ENCODE measurements at regions not wholly inside any gene's neighbourhood (a gene's known extent, or its start where the extent isn't known, plus 50 kb on each side); places are given as distances from the start of the nearest gene placed in this dataset.
"Not testable (repeated sequence)": the region's sequence is repeated elsewhere in the genome, so short reads cannot be mapped to it uniquely, and the experiment has no call there.

GRCh38 chr7:65509368-65510186 lies 135.9 kb downstream of the ZNF92 start:
- Histone ChIP-seq H3K36me3 (no peaks in the 10 kb centered on the region), H3K9me3 (no peaks in the 10 kb centered on the region), H3K4me1 (ENCODE audit: insufficient read depth) (no peaks in the 10 kb centered on the region), H3K4me3 (peak overlapping the region; percentile 38), H3K27me3 (no peaks in the 10 kb centered on the region), H3K27ac (no peak overlapping the region)
- no peak for TF ChIP-seq EP300 (IDR thresholded peaks at IDR 0.05)
- no peak for TF ChIP-seq POLR2A (IDR thresholded peaks at IDR 0.05)
- no peak for TF ChIP-seq CTCF (IDR thresholded peaks at IDR 0.05)
- 1% methylated on average over 79 to 85 of the region's 85 CpGs for WGBS, 3 donors
- DNase-seq, result peak in 1 of 5 donors; percentile 19
- intact Hi-C loops (cut with DNase I), result no loop called here

DNA sequence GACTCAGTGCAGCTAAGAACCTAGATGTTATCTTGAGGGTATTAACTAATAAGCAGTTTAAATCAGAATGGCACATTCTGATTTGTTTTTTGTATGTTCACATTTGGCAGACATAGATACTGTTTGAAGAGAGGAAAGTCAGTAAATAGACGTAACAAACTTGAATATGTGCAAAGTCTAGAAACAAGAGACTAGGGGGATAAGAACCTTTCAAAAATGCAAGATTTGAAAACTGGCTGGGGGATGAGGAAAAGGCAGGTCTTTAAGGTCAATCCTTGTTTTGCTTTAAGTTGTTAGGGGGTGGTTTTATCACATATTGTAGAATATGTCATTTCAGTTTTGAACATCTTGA lies 136.5 kb downstream of the ZNF92 start:
- intact Hi-C loops (cut with DNase I); H3K9me3 ChIP-seq; H3K4me1 ChIP-seq (ENCODE audit: insufficient read depth); H3K27me3 ChIP-seq; H3K27ac ChIP-seq; DNase-seq; H3K36me3 ChIP-seq: not testable (repeated sequence)
- peak overlapping the region; percentile 38 for H3K4me3 ChIP-seq
- WGBS, 3 donors, result 10 to 44% (median 11%) methylated on average over 1 of the region's 1 CpG

DNA sequence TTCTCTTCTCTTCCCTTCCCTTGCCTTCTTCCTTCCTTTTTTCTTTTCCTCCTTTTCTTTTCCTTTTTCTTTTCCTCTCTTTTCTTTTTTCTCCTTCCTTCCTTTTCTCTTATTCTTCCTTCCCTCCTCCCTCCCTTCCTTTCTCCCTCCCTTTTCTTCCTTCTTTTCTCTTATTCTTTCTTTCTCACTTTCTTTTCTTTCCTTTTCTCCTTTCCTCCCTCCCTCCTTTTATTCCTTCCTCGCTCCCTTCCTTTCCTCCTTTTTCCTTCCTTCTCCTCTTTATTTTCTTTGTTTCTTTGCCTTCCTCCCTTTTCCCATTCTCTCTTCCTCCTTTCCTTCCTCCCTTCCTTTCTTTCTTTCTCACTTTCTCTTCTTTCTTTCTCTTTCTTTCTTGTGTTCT lies 146.1 kb downstream of the ZNF92 start:
- H3K27me3 ChIP-seq; DNase-seq; H3K27ac ChIP-seq; H3K4me1 ChIP-seq (ENCODE audit: insufficient read depth); H3K4me3 ChIP-seq; H3K36me3 ChIP-seq; intact Hi-C loops (cut with DNase I); H3K9me3 ChIP-seq: not testable (repeated sequence)
- 64 to 100% (median 80%) methylated on average over 1 of the region's 1 CpG for WGBS, 3 donors

DNA sequence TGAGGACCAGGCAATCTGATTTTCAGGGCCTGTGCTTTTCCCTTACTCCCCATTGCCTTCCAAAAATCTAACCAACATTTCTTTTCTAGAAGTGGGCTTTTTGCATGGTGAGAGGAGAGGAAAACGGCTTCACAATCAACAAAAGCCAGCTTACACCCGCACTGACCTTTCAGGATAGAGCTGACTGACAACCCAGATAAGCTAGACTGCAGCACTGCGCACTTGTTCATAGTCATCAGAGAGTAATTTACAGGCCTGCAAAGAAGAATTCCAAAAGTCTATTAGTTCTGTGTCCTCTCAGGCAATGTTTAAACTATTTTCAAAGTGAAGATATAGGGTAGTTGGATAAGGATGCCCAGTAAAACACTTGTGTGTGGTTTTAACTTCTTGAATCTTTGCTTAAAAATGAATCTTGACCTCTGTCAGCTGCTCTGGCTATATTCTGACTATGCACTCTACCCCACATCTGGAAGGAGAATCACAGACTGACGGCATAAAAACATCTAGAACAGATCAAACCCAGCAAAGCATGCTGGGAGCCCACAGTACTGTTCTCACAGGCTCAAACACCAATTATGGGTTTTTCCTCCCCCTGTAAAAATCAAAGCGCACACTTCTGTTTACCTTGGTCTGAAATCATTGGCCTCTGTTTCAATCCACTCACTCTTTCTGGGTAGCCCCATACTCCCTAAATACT lies 172.0 kb downstream of the ZNF92 start:
- H3K4me1 ChIP-seq (ENCODE audit: insufficient read depth); H3K9me3 ChIP-seq; intact Hi-C loops (cut with DNase I); H3K4me3 ChIP-seq; H3K36me3 ChIP-seq; H3K27me3 ChIP-seq; DNase-seq; H3K27ac ChIP-seq: not testable (repeated sequence)
- no CpG with 5 or more reads among the region's 5 CpGs for WGBS, 3 donors

- H3K4me3 ChIP-seq; H3K4me1 ChIP-seq (ENCODE audit: insufficient read depth); intact Hi-C loops (cut with DNase I); H3K27ac ChIP-seq; DNase-seq; H3K27me3 ChIP-seq; H3K9me3 ChIP-seq; H3K36me3 ChIP-seq: not testable (repeated sequence)
- no CpG with 5 or more reads among the region's 2 CpGs for WGBS, 3 donors
Measured at GRCh38 chr7:65549589-65550443, 176.2 kb downstream of the ZNF92 start.

DNA sequence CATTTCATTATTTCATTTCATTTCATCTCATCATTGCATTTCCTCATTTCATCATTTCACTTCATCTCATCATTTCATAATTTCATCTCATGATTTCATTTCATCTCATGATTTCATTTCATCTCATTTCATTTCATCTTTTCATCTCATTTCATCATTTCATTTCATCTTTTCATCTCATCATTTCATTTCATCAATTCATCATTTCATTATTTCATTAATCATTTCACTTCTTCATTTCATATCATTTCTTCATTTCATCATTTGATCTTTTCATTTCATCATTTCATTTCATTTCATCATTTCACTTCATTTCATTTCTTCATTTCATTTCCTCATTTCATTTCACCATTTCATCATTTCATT lies 176.8 kb downstream of the ZNF92 start:
- not testable (repeated sequence) for H3K36me3 ChIP-seq

DNA sequence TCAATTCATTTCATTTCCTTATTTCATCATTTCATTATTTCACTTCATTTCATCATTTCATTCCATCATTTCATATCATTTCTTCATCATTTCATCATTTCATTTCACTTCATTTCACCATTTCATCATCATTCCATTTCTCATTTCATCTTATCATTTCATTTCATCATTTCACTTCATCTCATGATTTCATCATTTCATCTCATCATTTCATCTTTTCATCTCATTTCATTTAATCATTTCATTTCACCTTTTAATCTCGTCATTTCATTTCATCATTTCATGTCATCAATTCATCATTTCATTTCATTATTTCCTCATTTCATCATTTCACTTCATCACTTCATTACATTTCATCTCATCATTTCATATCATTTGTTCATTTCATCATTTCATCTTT lies 177.4 kb downstream of the ZNF92 start:
- not testable (repeated sequence) for H3K27me3 ChIP-seq

More for the DNA sequence above, 176.8 kb downstream of the ZNF92 start:
- H3K4me3 ChIP-seq; intact Hi-C loops (cut with DNase I); H3K9me3 ChIP-seq; H3K27ac ChIP-seq; H3K27me3 ChIP-seq; H3K4me1 ChIP-seq (ENCODE audit: insufficient read depth); DNase-seq: not testable (repeated sequence)

DNA sequence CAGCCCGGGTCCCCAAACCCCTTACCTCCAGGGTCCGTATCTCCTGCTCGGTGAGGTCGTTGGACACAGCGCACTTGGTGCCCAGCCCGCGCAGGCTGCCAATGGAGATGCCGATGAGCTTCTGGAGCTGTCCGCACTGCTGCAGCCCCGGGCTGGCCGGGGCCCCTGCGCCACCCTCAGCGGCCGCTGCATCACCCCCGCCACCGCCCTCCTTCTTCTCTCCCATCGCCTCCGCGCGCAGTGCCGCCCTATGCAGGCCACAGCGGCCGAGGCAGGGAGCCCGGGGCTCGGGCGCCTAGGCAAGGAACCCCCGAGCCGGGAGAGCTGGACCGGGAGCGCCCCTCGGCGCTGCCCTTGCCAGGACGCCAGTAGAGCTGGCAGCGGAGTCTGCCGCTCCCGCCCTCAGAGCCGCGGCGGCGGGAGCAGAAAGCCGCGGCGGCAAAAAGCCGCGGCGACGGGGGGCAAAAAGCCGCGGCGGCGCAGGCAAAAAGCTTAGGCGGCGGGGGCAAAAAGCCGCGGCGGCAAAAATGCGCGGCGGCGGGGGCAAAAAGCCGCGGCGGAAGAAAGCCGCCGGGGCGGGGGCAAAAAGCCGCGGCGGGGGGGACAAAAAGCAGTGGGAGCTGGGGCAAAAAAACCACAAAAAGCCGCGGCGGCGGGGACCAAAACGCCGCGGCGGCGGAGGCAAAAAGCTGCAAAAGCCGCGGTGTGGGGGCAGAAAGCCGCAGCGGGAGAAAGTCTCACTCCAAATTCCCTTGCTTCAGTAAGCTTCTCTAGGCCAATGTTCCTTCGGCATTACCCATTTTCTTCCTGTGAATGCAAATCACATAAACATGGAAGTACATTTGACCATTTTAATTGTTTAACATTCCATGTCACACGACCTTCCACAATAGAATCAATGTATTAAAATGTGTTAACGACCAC lies 181.2 kb downstream of the ZNF92 start:
- WGBS, 3 donors, result no CpG with 5 or more reads among the region's 85 CpGs
- H3K4me1 ChIP-seq (ENCODE audit: insufficient read depth); H3K4me3 ChIP-seq; intact Hi-C loops (cut with DNase I); H3K27ac ChIP-seq; H3K9me3 ChIP-seq; DNase-seq; H3K36me3 ChIP-seq; H3K27me3 ChIP-seq: not testable (repeated sequence)

More for the DNA sequence above, 177.4 kb downstream of the ZNF92 start:
- H3K4me1 ChIP-seq (ENCODE audit: insufficient read depth); DNase-seq; H3K27ac ChIP-seq; H3K36me3 ChIP-seq; H3K9me3 ChIP-seq; H3K4me3 ChIP-seq; intact Hi-C loops (cut with DNase I): not testable (repeated sequence)
- 87 to 100% (median 92%) methylated on average over 1 of the region's 1 CpG for WGBS, 3 donors

DNA sequence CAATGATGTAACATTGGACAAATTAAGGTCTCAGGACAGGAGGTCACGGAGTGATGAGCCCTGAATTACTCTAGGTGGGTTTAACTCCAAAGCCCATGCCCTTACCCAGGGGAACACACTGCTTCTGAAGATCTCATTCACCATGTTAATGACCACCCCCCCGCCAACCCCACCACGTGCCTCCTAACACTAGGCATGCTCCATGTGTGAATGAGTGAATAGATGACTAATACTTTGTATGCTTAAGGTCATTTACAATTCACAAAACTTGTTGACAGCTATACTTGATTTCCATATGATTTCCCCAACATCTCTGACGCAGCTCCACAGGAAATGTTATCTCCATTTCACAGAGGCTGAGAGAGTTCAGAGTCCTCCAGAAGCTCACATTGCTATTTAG lies 184.9 kb downstream of the ZNF92 start:
- H3K4me1 ChIP-seq (ENCODE audit: insufficient read depth); intact Hi-C loops (cut with DNase I); H3K27me3 ChIP-seq; H3K9me3 ChIP-seq; H3K36me3 ChIP-seq; H3K27ac ChIP-seq; H3K4me3 ChIP-seq: not testable (repeated sequence)
- DNase-seq, result peak in 3 of 5 donors; percentile 5 to 21 (median 11)
- 63 to 82% (median 66%) methylated on average over 3 to 4 of the region's 4 CpGs for WGBS, 3 donors
